IPS-18a (cell line): ENCODE measurements at regions not wholly inside any gene's neighbourhood (a gene's known extent, or its start where the extent isn't known, plus 50 kb on each side); places are given as distances from the start of the nearest gene placed in this dataset.
"Not testable (repeated sequence)": the region's sequence is repeated elsewhere in the genome, so short reads cannot be mapped to it uniquely, and the experiment has no call there.

Source experiments
- H3K27ac ChIP-seq: one replicate; pipeline ENCODE4 v1.5.1; 2013; ENCODE audit warnings: low read length
- H3K27me3 ChIP-seq: one replicate; pipeline ENCODE4 v1.6.1; 2013; ENCODE audit warnings: mild to moderate bottlenecking, low read length; ENCODE audit not compliant: control insufficient read depth, insufficient read depth
- H3K36me3 ChIP-seq: one replicate; pipeline ENCODE4 v1.6.1; 2013; ENCODE audit warnings: low read depth, low read length; ENCODE audit not compliant: control insufficient read depth
- H3K4me1 ChIP-seq: one replicate; pipeline ENCODE4 v1.6.1; 2013; ENCODE audit warnings: low read depth, low read length; ENCODE audit not compliant: control insufficient read depth
- H3K4me3 ChIP-seq: one replicate; pipeline ENCODE4 v1.5.1; 2013; ENCODE audit warnings: low read length
- H3K9ac ChIP-seq: one replicate; pipeline ENCODE4 v1.6.1; 2013; ENCODE audit warnings: mild to moderate bottlenecking, low read length, moderate library complexity
- H3K9me3 ChIP-seq: one replicate; pipeline ENCODE4 v1.6.1; 2013; ENCODE audit warnings: low read depth, low read length; ENCODE audit not compliant: control insufficient read depth

DNA sequence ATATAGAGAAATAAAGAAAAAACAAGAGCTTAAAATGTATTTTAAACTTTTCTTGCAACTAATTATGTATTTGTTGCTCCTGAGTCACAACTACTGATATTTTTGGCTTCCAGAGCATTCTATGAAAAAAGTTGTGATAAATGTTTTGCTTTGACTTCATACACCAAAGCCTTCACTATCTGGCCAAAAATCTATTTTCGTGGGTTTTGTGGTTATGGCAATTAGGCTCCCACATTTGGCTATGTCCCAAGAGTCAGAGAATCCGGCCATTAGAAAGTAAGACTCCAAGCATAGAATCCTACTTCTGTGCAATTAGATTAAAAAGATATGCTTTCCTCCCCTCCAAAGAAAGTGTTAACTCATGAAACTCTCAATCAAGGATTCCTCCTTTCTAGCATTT is 1456.1 kb upstream of the ACVR2A start:
- Histone ChIP-seq H3K27me3 (no peaks in the 10 kb centered on the region), H3K4me1 (no peaks in the 10 kb centered on the region), H3K36me3 (no peaks in the 10 kb centered on the region), H3K27ac (no peak overlapping the region), H3K9me3 (no peaks in the 10 kb centered on the region), H3K9ac (no peak overlapping the region), H3K4me3 (no peak overlapping the region)

- H3K36me3 ChIP-seq, result no peaks in the 10 kb centered on the region
- H3K4me1 ChIP-seq, result no peaks in the 10 kb centered on the region
- H3K9me3 ChIP-seq, result no peaks in the 10 kb centered on the region
- H3K27ac ChIP-seq, result no peak overlapping the region
- no peak overlapping the region for H3K4me3 ChIP-seq
- no peak overlapping the region for H3K9ac ChIP-seq
- no peaks in the 10 kb centered on the region for H3K27me3 ChIP-seq
These were observed 1458.7 kb upstream of the ACVR2A start for GRCh38 chr2:146386096-146386495.

DNA sequence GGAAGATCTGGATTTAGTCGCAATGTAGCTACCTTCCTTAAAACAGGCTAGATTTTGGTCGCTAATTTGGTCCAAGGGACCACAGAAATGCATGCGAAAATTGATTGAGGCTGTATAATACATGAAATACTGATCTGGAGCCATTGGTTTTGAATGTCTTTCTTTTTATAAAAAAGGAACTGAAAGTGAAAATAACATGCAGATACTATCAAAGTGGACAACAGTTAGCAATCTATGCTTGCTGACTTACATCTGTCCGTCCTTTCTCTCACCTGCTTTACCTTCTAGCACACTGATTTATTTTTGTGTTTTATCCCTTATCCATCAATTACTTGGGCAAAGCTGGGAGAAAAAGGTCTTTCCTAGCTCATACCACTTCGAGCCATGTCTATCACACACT is 1459.8 kb upstream of the ACVR2A start:
- H3K9ac ChIP-seq, result no peak overlapping the region
- H3K27ac ChIP-seq, result no peak overlapping the region
- no peaks in the 10 kb centered on the region for H3K36me3 ChIP-seq
- H3K4me1 ChIP-seq, result no peaks in the 10 kb centered on the region
- no peak overlapping the region for H3K4me3 ChIP-seq
- H3K9me3 ChIP-seq, result no peaks in the 10 kb centered on the region
- H3K27me3 ChIP-seq, result no peaks in the 10 kb centered on the region

GRCh38 chr2:146376511-146377064 is 1468.2 kb upstream of the ACVR2A start:
- H3K4me3 ChIP-seq, result no peak overlapping the region
- no peaks in the 10 kb centered on the region for H3K27me3 ChIP-seq
- H3K9me3 ChIP-seq, result no peaks in the 10 kb centered on the region
- no peak overlapping the region for H3K27ac ChIP-seq
- no peak overlapping the region for H3K9ac ChIP-seq
- H3K4me1 ChIP-seq, result no peaks in the 10 kb centered on the region
- no peaks in the 10 kb centered on the region for H3K36me3 ChIP-seq

DNA sequence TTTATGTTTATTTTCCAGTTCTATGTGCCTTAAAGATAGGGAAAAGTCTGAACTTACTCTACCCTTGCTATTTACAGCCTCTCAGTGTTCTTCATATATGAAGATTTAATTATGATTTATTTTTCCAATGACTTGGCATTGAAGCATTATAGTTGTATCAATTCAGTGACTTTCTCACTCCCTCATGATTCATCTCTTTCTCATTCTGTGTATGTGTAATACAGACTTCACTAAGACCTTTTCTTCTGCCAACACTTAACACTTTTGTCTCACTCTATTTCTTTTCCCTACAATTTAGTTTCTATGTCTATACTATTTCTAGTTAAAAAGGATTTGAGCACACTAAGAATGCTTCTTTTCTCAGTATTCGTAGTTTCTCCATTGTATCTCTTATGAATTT is 1470.3 kb upstream of the ACVR2A start:
- Histone ChIP-seq H3K4me1 (no peaks in the 10 kb centered on the region), H3K27me3 (no peaks in the 10 kb centered on the region), H3K36me3 (no peaks in the 10 kb centered on the region), H3K27ac (no peak overlapping the region), H3K9ac (no peak overlapping the region), H3K4me3 (no peak overlapping the region), H3K9me3 (no peaks in the 10 kb centered on the region)

- H3K4me3 ChIP-seq, H3K9ac ChIP-seq, H3K27ac ChIP-seq, H3K4me1 ChIP-seq, H3K36me3 ChIP-seq, H3K27me3 ChIP-seq, H3K9me3 ChIP-seq: not testable (repeated sequence)
These were observed 1473.5 kb upstream of the ACVR2A start for GRCh38 chr2:146371364-146371763.

- Histone ChIP-seq H3K4me3 (no peak overlapping the region), H3K9me3 (no peaks in the 10 kb centered on the region), H3K36me3 (no peaks in the 10 kb centered on the region), H3K4me1 (no peaks in the 10 kb centered on the region), H3K9ac (no peak overlapping the region), H3K27me3 (no peaks in the 10 kb centered on the region), H3K27ac (no peak overlapping the region)
These were observed 1474.0 kb upstream of the ACVR2A start for GRCh38 chr2:146370826-146371225.

GRCh38 chr2:146366276-146366675 is 1478.6 kb upstream of the ACVR2A start:
- Histone ChIP-seq H3K4me3 (no peak overlapping the region), H3K4me1 (no peaks in the 10 kb centered on the region), H3K36me3 (no peaks in the 10 kb centered on the region), H3K27ac (no peak overlapping the region), H3K9ac (no peak overlapping the region), H3K9me3 (no peaks in the 10 kb centered on the region), H3K27me3 (no peaks in the 10 kb centered on the region)

DNA sequence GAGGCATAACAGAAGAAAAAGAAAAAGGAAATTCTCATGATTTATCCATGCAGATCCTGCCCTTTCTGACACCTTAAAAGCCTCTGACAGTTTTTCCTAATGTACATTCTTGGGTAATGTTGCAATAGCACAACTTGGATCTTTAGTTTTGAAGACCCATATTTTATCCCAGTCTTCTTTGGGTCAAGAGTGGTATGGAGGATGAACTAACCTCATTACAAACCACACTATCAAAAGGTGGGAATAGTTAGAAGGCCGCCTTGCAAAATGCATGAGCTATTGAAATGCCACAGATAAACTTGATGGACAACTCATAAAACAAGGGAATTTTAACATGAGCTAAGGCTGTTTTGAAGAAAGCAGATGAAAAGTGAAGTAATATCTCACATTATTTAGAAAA is 1479.8 kb upstream of the ACVR2A start:
- no peaks in the 10 kb centered on the region for H3K4me1 ChIP-seq
- no peaks in the 10 kb centered on the region for H3K9me3 ChIP-seq
- no peak overlapping the region for H3K9ac ChIP-seq
- no peaks in the 10 kb centered on the region for H3K27me3 ChIP-seq
- H3K36me3 ChIP-seq, result no peaks in the 10 kb centered on the region
- H3K4me3 ChIP-seq, result no peak overlapping the region
- H3K27ac ChIP-seq, result no peak overlapping the region

DNA sequence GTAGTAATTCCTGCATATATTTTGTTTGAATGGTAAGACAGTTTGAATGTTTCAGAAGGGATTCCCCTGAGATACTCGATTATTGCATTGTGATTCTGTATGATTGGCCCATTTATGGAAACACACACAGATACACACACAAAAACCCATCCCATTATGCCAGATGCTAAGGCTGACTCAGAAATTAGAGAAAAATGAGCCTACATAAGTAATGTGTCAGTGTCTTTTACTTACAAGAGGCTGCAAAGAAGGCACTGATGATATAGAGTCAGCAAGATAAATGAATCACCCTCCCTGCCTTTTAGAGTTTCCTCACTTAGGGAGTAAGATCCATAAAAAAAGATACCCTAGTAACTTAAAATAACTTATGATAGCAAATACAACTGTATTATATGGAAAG is 1481.1 kb upstream of the ACVR2A start:
- no peaks in the 10 kb centered on the region for H3K27me3 ChIP-seq
- H3K9me3 ChIP-seq, result no peaks in the 10 kb centered on the region
- no peak overlapping the region for H3K4me3 ChIP-seq
- H3K4me1 ChIP-seq, result no peaks in the 10 kb centered on the region
- H3K27ac ChIP-seq, result no peak overlapping the region
- H3K9ac ChIP-seq, result no peak overlapping the region
- no peaks in the 10 kb centered on the region for H3K36me3 ChIP-seq

DNA sequence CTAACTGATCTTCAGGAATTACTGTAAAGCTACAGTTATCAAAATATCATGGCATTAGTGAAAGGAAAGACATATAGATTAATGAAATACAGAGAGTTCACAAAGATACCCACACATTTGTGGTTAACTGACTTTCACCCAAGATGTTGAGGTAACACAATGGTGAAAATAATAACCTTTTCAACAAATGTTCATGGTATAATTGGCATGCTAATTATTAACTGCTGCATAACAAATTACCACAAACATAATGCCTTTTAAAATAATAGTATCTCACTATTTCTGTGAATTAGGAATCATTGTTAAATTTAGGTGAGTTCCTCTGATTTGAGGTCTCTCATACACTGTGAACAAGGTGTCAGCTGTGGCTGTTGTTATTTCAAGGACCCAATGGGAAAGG is 1493.1 kb upstream of the ACVR2A start:
- Histone ChIP-seq H3K9ac (no peak overlapping the region), H3K36me3 (no peaks in the 10 kb centered on the region), H3K27me3 (no peaks in the 10 kb centered on the region), H3K27ac (no peak overlapping the region), H3K9me3 (no peaks in the 10 kb centered on the region), H3K4me1 (no peaks in the 10 kb centered on the region), H3K4me3 (no peak overlapping the region)

GRCh38 chr2:146349334-146349733 is 1495.5 kb upstream of the ACVR2A start:
- Histone ChIP-seq H3K9ac (no peak overlapping the region), H3K36me3 (no peaks in the 10 kb centered on the region), H3K27ac (no peak overlapping the region), H3K9me3 (no peaks in the 10 kb centered on the region), H3K4me3 (no peak overlapping the region), H3K27me3 (no peaks in the 10 kb centered on the region), H3K4me1 (no peaks in the 10 kb centered on the region)
